GM12875 (cell line): ENCODE measurements at regions not wholly inside any gene's neighbourhood (a gene's known extent, or its start where the extent isn't known, plus 50 kb on each side); places are given as distances from the start of the nearest gene placed in this dataset.

Experiments used
- H3K4me3 ChIP-seq: one replicate; pipeline ENCODE4 v1.5.1; 2011; ENCODE audit warnings: low read depth, low read length, control low read depth
- CTCF ChIP-seq: IDR thresholded peaks from 2 replicates; pipeline ENCODE4 v1.5.1; 2011; ENCODE audit warnings: low read depth, mild to moderate bottlenecking, control low read depth, inconsistent platforms, low read length, moderate library complexity, borderline replicate concordance; ENCODE audit not compliant: insufficient read depth

GRCh38 chr14:62062645-62063044, 300.4 kb downstream of the SNAPC1 start:
- H3K4me3 ChIP-seq = no peak overlapping the region
- no peak for TF ChIP-seq CTCF

- no peak overlapping the region for H3K4me3 ChIP-seq
- no peak for TF ChIP-seq CTCF
Measured at GRCh38 chr14:62064751-62065323, 302.6 kb downstream of the SNAPC1 start.

- H3K4me3 ChIP-seq = no peak overlapping the region
- no peak for TF ChIP-seq CTCF
Measured at GRCh38 chr14:62066304-62066703, 304.1 kb downstream of the SNAPC1 start.

- TF ChIP-seq CTCF = no peak
- H3K4me3 ChIP-seq = no peak overlapping the region
Measured at GRCh38 chr14:62071039-62071438, 308.8 kb downstream of the SNAPC1 start.

- no peak overlapping the region for H3K4me3 ChIP-seq
- TF ChIP-seq CTCF = no peak
Measured at GRCh38 chr14:62076368-62076767, 314.1 kb downstream of the SNAPC1 start.

- TF ChIP-seq CTCF = no peak
Measured at GRCh38 chr14:62076825-62077605, 314.8 kb downstream of the SNAPC1 start.

GRCh38 chr14:62077676-62078261, 315.5 kb downstream of the SNAPC1 start:
- no peak overlapping the region for H3K4me3 ChIP-seq
- no peak for TF ChIP-seq CTCF

More at GRCh38 chr14:62076825-62077605, 314.8 kb downstream of the SNAPC1 start:
- no peak overlapping the region for H3K4me3 ChIP-seq
